ENCODE measurements at regions not wholly inside any gene's neighbourhood (a gene's known extent, or its start where the extent isn't known, plus 50 kb on each side); places are given as distances from the start of the nearest gene placed in this dataset.

- TF ChIP-seq, protein P1, sequence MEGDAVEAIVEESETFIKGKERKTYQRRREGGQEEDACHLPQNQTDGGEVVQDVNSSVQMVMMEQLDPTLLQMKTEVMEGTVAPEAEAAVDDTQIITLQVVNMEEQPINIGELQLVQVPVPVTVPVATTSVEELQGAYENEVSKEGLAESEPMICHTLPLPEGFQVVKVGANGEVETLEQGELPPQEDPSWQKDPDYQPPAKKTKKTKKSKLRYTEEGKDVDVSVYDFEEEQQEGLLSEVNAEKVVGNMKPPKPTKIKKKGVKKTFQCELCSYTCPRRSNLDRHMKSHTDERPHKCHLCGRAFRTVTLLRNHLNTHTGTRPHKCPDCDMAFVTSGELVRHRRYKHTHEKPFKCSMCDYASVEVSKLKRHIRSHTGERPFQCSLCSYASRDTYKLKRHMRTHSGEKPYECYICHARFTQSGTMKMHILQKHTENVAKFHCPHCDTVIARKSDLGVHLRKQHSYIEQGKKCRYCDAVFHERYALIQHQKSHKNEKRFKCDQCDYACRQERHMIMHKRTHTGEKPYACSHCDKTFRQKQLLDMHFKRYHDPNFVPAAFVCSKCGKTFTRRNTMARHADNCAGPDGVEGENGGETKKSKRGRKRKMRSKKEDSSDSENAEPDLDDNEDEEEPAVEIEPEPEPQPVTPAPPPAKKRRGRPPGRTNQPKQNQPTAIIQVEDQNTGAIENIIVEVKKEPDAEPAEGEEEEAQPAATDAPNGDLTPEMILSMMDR (IDR thresholded peaks at IDR 0.05), result no peak
- TF ChIP-seq POLR2A (IDR thresholded peaks at IDR 0.05), result no peak
Observed at GRCh38 chr16:6012716-6013115, 915.1 kb upstream of the EEF2KMT start.

Data from uterus (tissue), 2 donors.